Activated T-helper 17 cell treated with anti-CD3 and anti-CD28 coated beads, Interleukin-2, amount 50 U/mL, for 72 hours (primary cell): ENCODE measurements at regions not wholly inside any gene's neighbourhood (a gene's known extent, or its start where the extent isn't known, plus 50 kb on each side); places are given as distances from the start of the nearest gene placed in this dataset.

Experiments used
- ATAC-seq: fragments of 150-1000 bp; cut with Tn5 transposase; replicated peaks from 2 replicates; pipeline ENCODE4 v1.10.0; 2021; ENCODE audit warnings: mild to moderate bottlenecking, moderate library complexity
- H3K27ac Mint-ChIP-seq: one replicate; pipeline ENCODE4 v1.8.0; 2022; ENCODE audit warnings: mixed read lengths
- H3K27me3 Mint-ChIP-seq: one replicate; pipeline ENCODE4 v1.8.0; 2022; ENCODE audit warnings: mixed read lengths
- H3K36me3 Mint-ChIP-seq: one replicate; pipeline ENCODE4 v1.8.0; 2022; ENCODE audit warnings: low read depth, mild to moderate bottlenecking, mixed read lengths
- H3K4me1 Mint-ChIP-seq: one replicate; pipeline ENCODE4 v1.8.0; 2022; ENCODE audit warnings: mixed read lengths
- H3K4me3 Mint-ChIP-seq: one replicate; pipeline ENCODE4 v1.8.0; 2022; ENCODE audit warnings: mild to moderate bottlenecking, mixed read lengths
- H3K9me3 Mint-ChIP-seq: one replicate; pipeline ENCODE4 v1.8.0; 2022; ENCODE audit warnings: mixed read lengths

DNA sequence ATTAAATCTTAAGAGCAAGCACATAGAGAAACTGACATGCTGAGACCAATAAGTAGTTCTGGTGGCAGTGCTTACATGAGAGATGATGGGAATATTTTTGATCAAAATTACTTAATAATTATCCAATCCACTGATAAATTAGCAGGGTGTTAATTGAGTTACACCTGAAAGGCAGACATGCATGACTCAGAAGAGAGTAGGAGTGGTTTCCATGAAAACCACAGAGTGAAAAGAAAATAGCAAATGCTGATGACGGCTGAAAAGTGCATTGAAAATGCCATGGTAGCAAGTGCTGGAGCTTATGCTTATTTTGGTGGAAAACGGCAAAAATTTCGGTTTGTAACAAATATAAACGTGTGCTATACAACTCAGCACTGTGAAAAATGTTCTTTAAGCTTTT, 267.8 kb upstream of the LRRN1 start:
- H3K9me3 Mint-ChIP-seq, result no peaks in the 10 kb centered on the region
- peak; percentile 70 for ATAC-seq
- no peak overlapping the region for H3K4me3 Mint-ChIP-seq
- no peaks in the 10 kb centered on the region for H3K36me3 Mint-ChIP-seq
- no peaks in the 10 kb centered on the region for H3K4me1 Mint-ChIP-seq
- peaks cover 3% of the 10 kb centered on the region for H3K27me3 Mint-ChIP-seq
- no peak overlapping the region for H3K27ac Mint-ChIP-seq

- no peaks in the 10 kb centered on the region for H3K27me3 Mint-ChIP-seq
- no peak for ATAC-seq
- H3K4me1 Mint-ChIP-seq, result no peaks in the 10 kb centered on the region
- no peaks in the 10 kb centered on the region for H3K36me3 Mint-ChIP-seq
- H3K9me3 Mint-ChIP-seq, result no peaks in the 10 kb centered on the region
- no peak overlapping the region for H3K4me3 Mint-ChIP-seq
- no peak overlapping the region for H3K27ac Mint-ChIP-seq
These were observed 280.0 kb upstream of the LRRN1 start for GRCh38 chr3:3519266-3519665.

GRCh38 chr3:3516996-3517395, 282.2 kb upstream of the LRRN1 start:
- Mint-ChIP-seq H3K9me3 (no peaks in the 10 kb centered on the region), H3K27ac (no peak overlapping the region), H3K4me3 (no peak overlapping the region), H3K27me3 (no peaks in the 10 kb centered on the region), H3K36me3 (no peaks in the 10 kb centered on the region), H3K4me1 (no peaks in the 10 kb centered on the region)
- ATAC-seq, result no peak

GRCh38 chr3:3516384-3516783, 282.8 kb upstream of the LRRN1 start:
- no peak for ATAC-seq
- Mint-ChIP-seq H3K36me3 (no peaks in the 10 kb centered on the region), H3K9me3 (no peaks in the 10 kb centered on the region), H3K27ac (no peak overlapping the region), H3K27me3 (no peaks in the 10 kb centered on the region), H3K4me1 (no peaks in the 10 kb centered on the region), H3K4me3 (no peak overlapping the region)

DNA sequence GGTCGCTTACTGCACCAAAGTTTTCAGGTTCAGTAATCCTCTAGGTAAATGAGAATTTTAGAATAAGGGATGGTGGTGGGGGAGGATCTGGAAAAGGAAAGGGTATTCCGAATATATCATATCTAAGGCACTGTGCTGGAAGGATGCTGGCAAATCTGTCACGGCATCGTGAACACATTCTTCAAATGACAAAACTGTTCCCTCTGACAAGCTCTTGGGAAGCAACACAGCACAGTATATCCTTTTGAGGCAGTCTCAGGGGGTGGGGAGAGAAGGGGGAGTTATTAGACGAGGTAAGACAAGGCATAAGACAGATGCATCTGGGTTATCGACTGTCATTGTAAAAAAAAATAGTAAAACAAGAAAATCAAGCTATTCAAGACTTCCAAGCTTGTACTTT, 289.6 kb upstream of the LRRN1 start:
- Mint-ChIP-seq H3K4me3 (no peak overlapping the region), H3K4me1 (no peaks in the 10 kb centered on the region), H3K36me3 (no peaks in the 10 kb centered on the region), H3K27me3 (no peaks in the 10 kb centered on the region), H3K27ac (no peak overlapping the region), H3K9me3 (no peaks in the 10 kb centered on the region)
- no peak for ATAC-seq

DNA sequence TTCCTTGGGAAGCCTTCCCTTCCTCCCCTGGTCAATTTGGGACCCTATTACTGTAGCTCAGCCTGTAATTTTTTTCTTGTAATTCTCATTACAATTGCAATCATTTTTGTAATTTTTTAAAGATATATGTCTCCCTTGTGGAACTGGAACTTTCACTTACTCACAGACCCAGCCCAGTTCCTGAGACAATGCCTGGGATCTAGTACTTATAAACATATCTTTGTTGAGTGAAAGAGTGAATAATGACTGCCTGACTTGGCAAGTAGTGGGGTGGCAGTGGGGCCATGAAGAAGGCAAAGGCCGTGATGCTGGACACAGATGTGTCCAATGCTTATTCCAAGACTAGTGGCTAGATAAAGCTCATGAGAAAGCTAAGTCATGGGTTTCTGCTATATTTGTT, 294.5 kb upstream of the LRRN1 start:
- no peak overlapping the region for H3K4me3 Mint-ChIP-seq
- no peak for ATAC-seq

GRCh38 chr3:3503411-3503810, 295.8 kb upstream of the LRRN1 start:
- Mint-ChIP-seq H3K4me1 (no peaks in the 10 kb centered on the region), H3K27ac (no peak overlapping the region), H3K36me3 (no peaks in the 10 kb centered on the region), H3K4me3 (no peak overlapping the region), H3K9me3 (no peaks in the 10 kb centered on the region), H3K27me3 (no peaks in the 10 kb centered on the region)
- no peak for ATAC-seq

More for the DNA sequence above, 294.5 kb upstream of the LRRN1 start:
- Mint-ChIP-seq H3K27me3 (no peaks in the 10 kb centered on the region), H3K4me1 (no peaks in the 10 kb centered on the region), H3K36me3 (no peaks in the 10 kb centered on the region), H3K27ac (no peak overlapping the region), H3K9me3 (no peaks in the 10 kb centered on the region)

GRCh38 chr3:3499987-3500386, 299.2 kb upstream of the LRRN1 start:
- H3K4me3 Mint-ChIP-seq, result no peak overlapping the region
- H3K4me1 Mint-ChIP-seq, result no peaks in the 10 kb centered on the region
- H3K9me3 Mint-ChIP-seq, result no peaks in the 10 kb centered on the region
- no peaks in the 10 kb centered on the region for H3K27me3 Mint-ChIP-seq
- H3K36me3 Mint-ChIP-seq, result no peaks in the 10 kb centered on the region
- ATAC-seq, result no peak
- H3K27ac Mint-ChIP-seq, result no peak overlapping the region

GRCh38 chr3:3499012-3499562, 300.1 kb upstream of the LRRN1 start:
- Mint-ChIP-seq H3K4me3 (no peak overlapping the region), H3K36me3 (no peaks in the 10 kb centered on the region), H3K9me3 (no peaks in the 10 kb centered on the region), H3K27me3 (no peaks in the 10 kb centered on the region), H3K4me1 (no peaks in the 10 kb centered on the region), H3K27ac (no peak overlapping the region)
- ATAC-seq, result no peak

DNA sequence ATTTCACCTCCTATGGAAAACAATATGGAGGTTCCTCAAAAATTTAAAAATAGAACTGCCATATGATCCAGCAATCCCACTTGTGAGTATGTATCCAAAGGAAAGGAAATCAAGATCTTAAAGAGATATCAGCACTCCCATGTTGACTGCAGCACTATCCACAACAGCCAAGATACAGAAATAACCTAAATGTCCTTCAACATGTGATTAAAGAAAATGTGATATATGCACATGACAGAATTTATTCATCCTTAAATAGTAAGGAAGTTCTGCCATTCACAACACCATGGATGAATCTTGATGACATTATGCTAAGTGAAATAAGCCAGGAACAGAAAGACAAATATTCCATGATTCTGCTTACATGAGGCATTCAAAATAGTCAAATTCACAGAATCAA, 303.6 kb upstream of the LRRN1 start:
- H3K4me3 Mint-ChIP-seq, result no peak overlapping the region
- H3K4me1 Mint-ChIP-seq, result no peaks in the 10 kb centered on the region
- no peak for ATAC-seq
- H3K27me3 Mint-ChIP-seq, result no peaks in the 10 kb centered on the region
- H3K36me3 Mint-ChIP-seq, result no peaks in the 10 kb centered on the region
- peaks cover 12% of the 10 kb centered on the region for H3K9me3 Mint-ChIP-seq
- H3K27ac Mint-ChIP-seq, result no peak overlapping the region

DNA sequence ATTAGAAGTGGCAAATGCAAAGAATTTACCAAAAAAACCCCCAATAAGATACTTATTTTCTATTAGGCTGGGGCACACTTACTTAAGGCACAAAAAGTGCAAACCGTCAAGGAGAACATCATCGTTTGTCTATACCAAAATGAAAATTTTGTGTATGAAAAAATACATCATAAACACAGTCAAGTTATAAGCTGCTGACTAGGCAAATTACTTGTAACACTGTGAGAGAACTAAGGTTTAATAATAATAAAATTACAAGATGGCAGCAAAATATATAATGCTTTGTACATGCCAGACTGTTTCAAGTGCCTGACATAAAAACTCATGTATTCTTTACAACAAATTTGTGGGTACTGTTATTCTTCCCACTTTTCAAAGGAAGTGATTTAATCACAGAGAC, 297.2 kb upstream of the CRBN start:
- H3K4me3 Mint-ChIP-seq, result no peak overlapping the region

GRCh38 chr3:3468596-3468995, 289.1 kb upstream of the CRBN start:
- no peak overlapping the region for H3K4me3 Mint-ChIP-seq
- H3K27me3 Mint-ChIP-seq, result peaks cover 3% of the 10 kb centered on the region
- no peaks in the 10 kb centered on the region for H3K4me1 Mint-ChIP-seq
- ATAC-seq, result no peak
- no peaks in the 10 kb centered on the region for H3K36me3 Mint-ChIP-seq
- peaks cover under 1% of the 10 kb centered on the region for H3K9me3 Mint-ChIP-seq
- no peak overlapping the region for H3K27ac Mint-ChIP-seq

More for the DNA sequence above, 297.2 kb upstream of the CRBN start:
- no peaks in the 10 kb centered on the region for H3K4me1 Mint-ChIP-seq
- H3K27ac Mint-ChIP-seq, result no peak overlapping the region
- peaks cover 6% of the 10 kb centered on the region for H3K9me3 Mint-ChIP-seq
- no peak for ATAC-seq
- H3K36me3 Mint-ChIP-seq, result no peaks in the 10 kb centered on the region
- H3K27me3 Mint-ChIP-seq, result peaks cover 3% of the 10 kb centered on the region

DNA sequence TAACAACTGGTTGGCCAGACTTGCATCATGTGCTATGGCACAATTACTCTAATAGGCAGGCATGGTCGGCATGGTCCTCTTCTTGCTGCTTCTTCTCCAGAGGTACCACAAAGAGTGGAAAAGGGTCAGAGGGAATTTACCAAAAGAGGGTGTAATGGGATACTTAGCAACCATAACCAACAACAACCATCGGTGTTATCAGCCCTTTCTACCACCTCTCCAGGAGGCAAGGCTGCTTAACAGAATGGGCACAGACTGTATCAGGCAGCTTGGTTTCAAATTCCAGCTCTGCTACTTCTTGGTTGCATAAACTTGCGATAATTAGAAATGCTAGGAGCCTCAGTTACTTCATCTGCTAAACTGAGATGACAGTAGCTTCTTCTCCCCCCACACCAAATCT, 284.6 kb upstream of the CRBN start:
- no peak overlapping the region for H3K27ac Mint-ChIP-seq
- no peak overlapping the region for H3K4me3 Mint-ChIP-seq
- no peaks in the 10 kb centered on the region for H3K36me3 Mint-ChIP-seq
- no peaks in the 10 kb centered on the region for H3K9me3 Mint-ChIP-seq
- H3K4me1 Mint-ChIP-seq, result no peaks in the 10 kb centered on the region
- H3K27me3 Mint-ChIP-seq, result peaks cover 3% of the 10 kb centered on the region
- ATAC-seq, result no peak

DNA sequence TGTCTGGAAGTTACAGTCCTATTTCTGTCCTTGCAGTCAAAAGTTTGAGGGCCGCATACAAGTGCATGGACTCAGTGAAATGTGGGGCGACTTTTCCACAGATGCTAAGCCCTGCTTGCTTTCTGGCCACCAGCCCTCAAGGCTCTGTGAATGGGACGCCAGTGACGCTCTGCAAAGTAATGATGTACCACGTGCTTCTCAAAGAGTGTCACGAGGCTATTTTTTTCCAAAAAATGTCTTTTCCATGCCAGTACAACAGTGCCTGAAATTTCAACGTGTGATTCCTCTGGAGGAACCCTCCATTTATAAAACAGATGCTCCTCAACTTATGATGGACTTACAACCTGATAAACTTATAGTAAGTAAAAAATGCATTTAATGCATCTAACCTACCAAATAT, 281.8 kb upstream of the CRBN start:
- no peak overlapping the region for H3K4me3 Mint-ChIP-seq
- H3K4me1 Mint-ChIP-seq, result no peaks in the 10 kb centered on the region
- no peak for ATAC-seq
- H3K36me3 Mint-ChIP-seq, result no peaks in the 10 kb centered on the region
- H3K27me3 Mint-ChIP-seq, result no peaks in the 10 kb centered on the region
- H3K27ac Mint-ChIP-seq, result no peak overlapping the region
- no peaks in the 10 kb centered on the region for H3K9me3 Mint-ChIP-seq

DNA sequence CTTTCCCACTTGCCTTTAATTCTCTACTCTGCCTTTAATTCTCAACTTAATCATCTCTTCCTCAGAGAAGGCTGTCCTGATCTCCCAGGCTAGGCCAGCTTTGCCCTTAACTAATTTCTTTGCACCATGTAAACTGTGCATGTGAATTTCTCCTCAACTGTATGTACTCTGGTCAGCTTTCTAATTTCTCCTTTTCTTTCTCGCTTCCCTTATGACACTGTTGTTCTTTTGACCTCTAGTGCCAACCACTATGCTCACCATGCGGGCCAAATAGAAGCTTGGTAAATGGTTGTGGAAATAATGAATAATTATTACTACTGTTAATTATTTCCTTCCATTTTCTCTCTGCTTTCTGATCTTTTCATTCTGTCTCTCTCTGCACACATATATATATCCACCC, 269.0 kb upstream of the CRBN start:
- ATAC-seq, result no peak
- no peaks in the 10 kb centered on the region for H3K36me3 Mint-ChIP-seq
- H3K27ac Mint-ChIP-seq, result no peak overlapping the region
- H3K4me1 Mint-ChIP-seq, result no peaks in the 10 kb centered on the region
- no peak overlapping the region for H3K4me3 Mint-ChIP-seq
- no peaks in the 10 kb centered on the region for H3K27me3 Mint-ChIP-seq
- H3K9me3 Mint-ChIP-seq, result no peaks in the 10 kb centered on the region

- no peak overlapping the region for H3K27ac Mint-ChIP-seq
- no peak for ATAC-seq
- no peaks in the 10 kb centered on the region for H3K27me3 Mint-ChIP-seq
- H3K4me1 Mint-ChIP-seq, result no peaks in the 10 kb centered on the region
- no peaks in the 10 kb centered on the region for H3K36me3 Mint-ChIP-seq
- no peaks in the 10 kb centered on the region for H3K9me3 Mint-ChIP-seq
- no peak overlapping the region for H3K4me3 Mint-ChIP-seq
These were observed 268.1 kb upstream of the CRBN start for GRCh38 chr3:3447641-3448040.
